ENCODE measurements at regions not wholly inside any gene's neighbourhood (a gene's known extent, or its start where the extent isn't known, plus 50 kb on each side); places are given as distances from the start of the nearest gene placed in this dataset.
"Not testable (repeated sequence)": the region's sequence is repeated elsewhere in the genome, so short reads cannot be mapped to it uniquely, and the experiment has no call there.

- Mint-ChIP-seq H3K4me1 (no peaks in the 10 kb centered on the region), H3K9me3 (no peaks in the 10 kb centered on the region), H3K4me3 (no peak overlapping the region), H3K27ac (peak overlapping the region in 1 of 2 donors; percentile 1), H3K27me3 (peaks cover 21% of the 10 kb centered on the region)
- ATAC-seq (no peak), DNase-seq (no peak)
Observed at GRCh38 chr5:96517295-96517694, 84.2 kb upstream of the PCSK1 start.

DNA sequence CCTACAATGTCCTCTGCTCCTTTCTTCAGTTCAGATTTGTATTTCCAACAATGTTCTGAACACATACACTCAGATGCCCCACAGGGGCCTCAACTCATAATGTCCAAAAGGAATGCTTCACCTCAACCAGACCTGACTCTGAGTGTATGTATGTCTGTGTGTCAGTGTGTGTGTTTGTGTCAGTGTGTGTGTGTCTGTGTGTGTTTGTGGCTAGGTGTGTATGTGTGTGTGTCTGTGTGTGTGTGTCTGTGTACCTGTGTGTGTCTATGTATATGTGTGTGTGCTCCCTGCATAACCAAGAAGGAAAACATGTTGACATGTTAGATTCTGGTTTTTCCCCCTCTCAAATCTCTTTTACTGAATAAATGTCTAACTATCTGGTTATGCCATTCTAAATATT lies 87.3 kb upstream of the PCSK1 start:
- DNase-seq (no peak), ATAC-seq (no peak)
- no peak overlapping the region for H3K4me3 Mint-ChIP-seq
- peaks cover 19% of the 10 kb centered on the region for H3K27me3 Mint-ChIP-seq
- H3K9me3 Mint-ChIP-seq, result no peaks in the 10 kb centered on the region
- H3K4me1 Mint-ChIP-seq, result no peaks in the 10 kb centered on the region
- H3K27ac Mint-ChIP-seq, result no peak overlapping the region

DNA sequence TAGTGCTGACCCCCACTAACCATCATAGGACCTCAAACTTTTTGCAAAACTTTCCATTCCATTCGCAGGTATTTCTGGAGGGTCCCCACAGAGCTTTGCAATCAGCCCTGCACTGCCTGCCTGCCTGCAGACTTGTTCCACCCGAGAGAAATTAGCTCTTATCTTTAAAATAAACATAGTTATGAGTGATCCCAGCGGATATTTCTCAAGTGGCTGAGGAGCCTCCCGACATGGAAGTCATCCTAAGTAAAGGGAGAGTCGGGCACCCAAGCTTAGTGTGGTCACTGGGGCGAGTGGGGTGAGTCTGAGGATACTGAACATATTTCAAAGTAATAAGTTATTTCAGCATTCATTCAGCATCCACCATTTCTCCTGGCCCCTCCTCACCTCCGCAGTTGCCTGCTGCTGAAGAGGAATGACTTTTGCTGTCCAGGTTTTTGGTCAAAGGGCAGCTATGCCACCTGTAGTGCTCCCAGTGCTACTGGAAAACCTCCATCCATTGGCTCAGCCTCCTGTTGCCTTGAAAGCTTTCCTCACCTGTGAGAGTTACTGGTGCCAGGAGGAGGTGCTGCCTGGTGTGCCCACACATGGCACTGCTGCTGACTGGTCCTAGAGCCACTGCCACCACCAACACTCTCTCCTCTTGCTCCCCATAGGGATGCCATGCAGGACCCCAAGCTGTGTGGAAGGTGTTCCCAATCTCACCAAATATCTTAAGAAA lies 89.7 kb upstream of the PCSK1 start:
- H3K27me3 Mint-ChIP-seq, result no peaks in the 10 kb centered on the region
- no peak for ATAC-seq

GRCh38 chr5:96527768-96528661 lies 95.0 kb upstream of the PCSK1 start:
- no peak for ATAC-seq

More for the DNA sequence above, 89.7 kb upstream of the PCSK1 start:
- no peak for DNase-seq
- Mint-ChIP-seq H3K4me1 (no peaks in the 10 kb centered on the region), H3K9me3 (no peaks in the 10 kb centered on the region), H3K27ac (no peak overlapping the region), H3K4me3 (no peak overlapping the region)

GRCh38 chr5:96528826-96529474 lies 95.9 kb upstream of the PCSK1 start:
- peak overlapping the region in 1 of 2 donors; percentile 67 for H3K27ac Mint-ChIP-seq
- DNase-seq, result no peak
- H3K27me3 Mint-ChIP-seq, result no peaks in the 10 kb centered on the region

More at GRCh38 chr5:96527768-96528661, 95.0 kb upstream of the PCSK1 start:
- H3K9me3 Mint-ChIP-seq, result no peaks in the 10 kb centered on the region
- H3K27ac Mint-ChIP-seq, result no peak overlapping the region
- peaks cover 19% of the 10 kb centered on the region for H3K4me1 Mint-ChIP-seq
- H3K4me3 Mint-ChIP-seq, result no peak overlapping the region
- no peak for DNase-seq
- H3K27me3 Mint-ChIP-seq, result no peaks in the 10 kb centered on the region

DNA sequence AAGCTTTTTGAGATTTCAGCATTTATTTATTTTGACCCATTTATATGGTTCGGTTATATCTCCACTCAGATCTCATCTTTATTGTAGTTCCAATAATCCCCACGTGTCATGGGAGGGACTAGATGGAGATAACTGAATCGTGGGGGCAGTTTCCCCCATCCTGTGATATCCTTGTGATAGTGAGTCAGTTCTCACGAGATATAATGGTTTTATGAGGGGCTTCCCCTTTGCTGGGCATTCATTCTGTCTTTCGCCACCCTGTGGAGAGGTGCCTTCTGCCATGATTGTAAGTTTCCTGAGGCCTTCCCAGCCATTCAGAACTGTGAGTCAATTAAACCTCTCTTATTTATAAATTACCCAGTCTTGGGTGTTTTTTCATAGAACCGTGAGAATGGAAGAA lies 96.5 kb upstream of the PCSK1 start:
- ATAC-seq (no peak), DNase-seq (no peak)
- H3K4me1 Mint-ChIP-seq, result peaks cover 23% of the 10 kb centered on the region
- H3K9me3 Mint-ChIP-seq, result no peaks in the 10 kb centered on the region
- H3K27ac Mint-ChIP-seq, result no peak overlapping the region
- H3K4me3 Mint-ChIP-seq, result no peak overlapping the region
- no peaks in the 10 kb centered on the region for H3K27me3 Mint-ChIP-seq

More at GRCh38 chr5:96528826-96529474, 95.9 kb upstream of the PCSK1 start:
- no peak for ATAC-seq
- peaks cover 19% of the 10 kb centered on the region for H3K4me1 Mint-ChIP-seq
- no peaks in the 10 kb centered on the region for H3K9me3 Mint-ChIP-seq
- H3K4me3 Mint-ChIP-seq, result no peak overlapping the region

DNA sequence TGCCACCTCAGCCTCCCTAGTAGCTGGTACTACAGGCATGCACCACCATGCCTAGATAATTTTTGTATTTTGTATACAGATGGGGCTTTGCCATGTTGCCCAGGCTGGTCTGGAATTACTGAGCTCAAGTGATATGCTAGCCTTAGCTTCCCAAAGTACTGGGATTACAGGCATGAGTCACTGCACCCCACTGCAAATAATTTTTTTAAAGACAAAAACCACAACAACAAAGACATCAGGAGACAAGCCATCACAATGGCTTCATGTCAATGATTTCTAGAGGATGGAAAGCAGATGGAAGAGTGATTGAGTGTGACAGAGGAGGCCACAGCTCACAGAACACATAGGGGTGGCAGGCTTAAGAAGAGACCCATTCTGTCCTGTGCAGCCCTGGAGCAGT lies 97.9 kb upstream of the PCSK1 start:
- Mint-ChIP-seq H3K27me3 (no peaks in the 10 kb centered on the region), H3K4me3 (no peak overlapping the region), H3K27ac (no peak overlapping the region), H3K4me1 (peaks cover 30% of the 10 kb centered on the region), H3K9me3 (no peaks in the 10 kb centered on the region)
- no peak for ATAC-seq
- no peak for DNase-seq

DNA sequence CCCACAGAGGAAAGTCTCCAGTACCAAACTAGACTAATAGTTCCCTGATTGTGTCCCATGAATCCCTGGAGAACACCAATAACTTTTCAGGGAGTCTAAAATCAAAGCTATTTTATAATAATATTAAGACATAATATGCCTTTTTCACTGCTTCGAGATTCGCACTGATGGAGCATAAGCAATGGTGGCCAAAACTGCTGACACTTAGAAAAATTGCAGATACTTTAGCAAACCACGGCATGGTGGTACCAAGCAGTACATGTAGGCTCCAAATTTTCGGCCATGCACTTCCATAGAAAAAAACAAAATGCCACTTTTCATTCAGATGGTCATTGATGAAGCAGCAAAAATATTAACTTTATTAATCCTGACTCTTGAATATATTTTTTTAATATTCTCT lies 100.3 kb upstream of the PCSK1 start:
- Mint-ChIP-seq H3K4me1 (peaks cover 52% of the 10 kb centered on the region), H3K4me3 (no peak overlapping the region), H3K27ac (no peak overlapping the region), H3K27me3 (no peaks in the 10 kb centered on the region), H3K9me3 (no peaks in the 10 kb centered on the region)
- ATAC-seq (no peak), DNase-seq (no peak)

GRCh38 chr5:96537386-96537785 lies 104.3 kb upstream of the PCSK1 start:
- peak; percentile 18 to 23 for DNase-seq
- H3K9me3 Mint-ChIP-seq, result no peaks in the 10 kb centered on the region
- ATAC-seq, result peak; percentile 92

GRCh38 chr5:96538808-96539250 lies 105.8 kb upstream of the PCSK1 start:
- H3K4me3 Mint-ChIP-seq, result peak overlapping the region; percentile 48 to 59
- ATAC-seq (peak; percentile 89), DNase-seq (no peak)
- H3K27ac Mint-ChIP-seq, result peak overlapping the region in 1 of 2 donors; percentile 92
- no peaks in the 10 kb centered on the region for H3K27me3 Mint-ChIP-seq
- H3K4me1 Mint-ChIP-seq, result peaks cover 41% of the 10 kb centered on the region
- H3K9me3 Mint-ChIP-seq, result no peaks in the 10 kb centered on the region

More at GRCh38 chr5:96537386-96537785, 104.3 kb upstream of the PCSK1 start:
- H3K4me1 Mint-ChIP-seq, result peaks cover 41% of the 10 kb centered on the region
- no peaks in the 10 kb centered on the region for H3K27me3 Mint-ChIP-seq
- peak overlapping the region; percentile 96 for H3K27ac Mint-ChIP-seq
- peak overlapping the region; percentile 54 to 65 for H3K4me3 Mint-ChIP-seq

- Mint-ChIP-seq H3K4me3 (no peak overlapping the region), H3K27ac (no peak overlapping the region), H3K4me1 (no peaks in the 10 kb centered on the region), H3K9me3 (peaks cover 0 to 7% of the 10 kb centered on the region in 2 donors), H3K27me3 (no peaks in the 10 kb centered on the region)
- DNase-seq (no peak), ATAC-seq (peak; percentile 46)
Observed at GRCh38 chr5:96546120-96546519, 113.1 kb upstream of the PCSK1 start.

DNA sequence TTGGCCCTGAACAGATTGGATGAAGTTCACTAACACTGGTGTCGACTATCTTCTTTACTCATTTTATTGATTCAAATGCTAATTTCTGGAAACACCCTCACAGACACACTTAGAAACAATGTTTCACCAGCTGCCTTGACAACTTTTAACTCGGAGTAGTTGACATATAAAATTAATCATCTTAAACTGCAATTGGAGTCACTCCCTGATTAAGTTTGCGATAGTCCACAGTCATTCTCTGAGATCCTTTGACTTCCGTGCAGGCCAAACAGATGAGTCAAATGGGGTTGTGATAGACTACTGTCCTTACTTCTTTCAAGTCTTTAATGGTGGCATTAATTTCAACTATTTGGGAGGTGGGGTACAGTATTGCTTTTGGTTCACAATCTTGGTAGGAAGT lies 114.4 kb upstream of the PCSK1 start:
- ATAC-seq, result no peak
- peaks cover 7% of the 10 kb centered on the region in 2 donors for H3K9me3 Mint-ChIP-seq
- no peaks in the 10 kb centered on the region for H3K4me1 Mint-ChIP-seq

GRCh38 chr5:96548905-96549304 lies 113.3 kb upstream of the CAST start:
- H3K9me3 Mint-ChIP-seq, result peaks cover 7 to 15% of the 10 kb centered on the region in 2 donors
- no peaks in the 10 kb centered on the region for H3K4me1 Mint-ChIP-seq
- DNase-seq, result no peak
- H3K27me3 Mint-ChIP-seq, result no peaks in the 10 kb centered on the region
- no peak overlapping the region for H3K4me3 Mint-ChIP-seq
- H3K27ac Mint-ChIP-seq, result no peak overlapping the region
- ATAC-seq, result no peak

More for the DNA sequence above, 114.4 kb upstream of the PCSK1 start:
- no peak overlapping the region for H3K27ac Mint-ChIP-seq
- DNase-seq, result no peak
- no peaks in the 10 kb centered on the region for H3K27me3 Mint-ChIP-seq
- H3K4me3 Mint-ChIP-seq, result no peak overlapping the region

GRCh38 chr5:96560857-96561256 lies 101.3 kb upstream of the CAST start:
- not testable (repeated sequence) for H3K4me1 Mint-ChIP-seq, DNase-seq, H3K27ac Mint-ChIP-seq, H3K4me3 Mint-ChIP-seq, ATAC-seq
- Mint-ChIP-seq H3K9me3 (peaks cover 0 to 15% of the 10 kb centered on the region in 2 donors), H3K27me3 (peaks cover 11% of the 10 kb centered on the region)

- DNase-seq (no peak), ATAC-seq (no peak)
- Mint-ChIP-seq H3K27me3 (peaks cover 12% of the 10 kb centered on the region), H3K4me1 (peaks cover 18% of the 10 kb centered on the region), H3K9me3 (peaks cover 0 to 5% of the 10 kb centered on the region in 2 donors), H3K27ac (no peak overlapping the region), H3K4me3 (no peak overlapping the region)
Observed at GRCh38 chr5:96562614-96563013, 99.6 kb upstream of the CAST start.
